Cerebellar cortex (tissue), 1 donor: ENCODE measurements at regions not wholly inside any gene's neighbourhood (a gene's known extent, or its start where the extent isn't known, plus 50 kb on each side); places are given as distances from the start of the nearest gene placed in this dataset.
"Not testable (repeated sequence)": the region's sequence is repeated elsewhere in the genome, so short reads cannot be mapped to it uniquely, and the experiment has no call there.

Experiments
- DNase-seq: peaks from one replicate; pipeline ENCODE4 v3.0.0-alpha.2; 2015; ENCODE audit warnings: low spot score

GRCh38 chr12:131576734-131577133 lies 134.2 kb upstream of the SFSWAP start:
- DNase-seq = not testable (repeated sequence)

- DNase-seq = no peak
Measured at GRCh38 chr12:131577766-131578165, 133.1 kb upstream of the SFSWAP start.

GRCh38 chr12:131578828-131579470 lies 131.9 kb upstream of the SFSWAP start:
- DNase-seq = no peak

- no peak for DNase-seq
Measured at GRCh38 chr12:131583090-131583712, 127.7 kb upstream of the SFSWAP start.

GRCh38 chr12:131586269-131586668 lies 124.6 kb upstream of the SFSWAP start:
- no peak for DNase-seq

DNA sequence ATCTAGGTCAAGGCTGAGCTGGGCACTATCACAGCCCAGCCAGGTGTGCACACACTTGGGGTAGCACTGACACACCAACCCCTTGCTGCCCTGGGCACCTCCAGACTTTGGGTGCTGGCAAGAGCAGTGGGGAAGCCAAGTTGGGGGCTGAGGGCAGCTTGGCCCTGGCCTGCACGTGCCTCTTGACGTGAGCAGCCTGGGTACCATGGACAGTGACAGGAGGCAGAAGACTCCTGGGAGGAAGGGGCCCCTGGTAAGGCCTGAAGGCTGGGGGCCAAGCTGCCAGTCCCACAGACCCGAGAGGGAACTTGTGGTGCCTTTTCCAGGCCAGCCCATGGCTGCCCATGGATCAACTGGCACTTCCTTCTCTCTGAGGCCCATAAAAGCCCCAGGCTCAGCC lies 124.1 kb upstream of the SFSWAP start:
- DNase-seq = no peak

GRCh38 chr12:131587565-131587964 lies 123.3 kb upstream of the SFSWAP start:
- no peak for DNase-seq

- no peak for DNase-seq
Measured at GRCh38 chr12:131589221-131589897, 121.5 kb upstream of the SFSWAP start.

GRCh38 chr12:131589966-131590365 lies 120.9 kb upstream of the SFSWAP start:
- no peak for DNase-seq

GRCh38 chr12:131591136-131591535 lies 119.8 kb upstream of the SFSWAP start:
- no peak for DNase-seq

DNA sequence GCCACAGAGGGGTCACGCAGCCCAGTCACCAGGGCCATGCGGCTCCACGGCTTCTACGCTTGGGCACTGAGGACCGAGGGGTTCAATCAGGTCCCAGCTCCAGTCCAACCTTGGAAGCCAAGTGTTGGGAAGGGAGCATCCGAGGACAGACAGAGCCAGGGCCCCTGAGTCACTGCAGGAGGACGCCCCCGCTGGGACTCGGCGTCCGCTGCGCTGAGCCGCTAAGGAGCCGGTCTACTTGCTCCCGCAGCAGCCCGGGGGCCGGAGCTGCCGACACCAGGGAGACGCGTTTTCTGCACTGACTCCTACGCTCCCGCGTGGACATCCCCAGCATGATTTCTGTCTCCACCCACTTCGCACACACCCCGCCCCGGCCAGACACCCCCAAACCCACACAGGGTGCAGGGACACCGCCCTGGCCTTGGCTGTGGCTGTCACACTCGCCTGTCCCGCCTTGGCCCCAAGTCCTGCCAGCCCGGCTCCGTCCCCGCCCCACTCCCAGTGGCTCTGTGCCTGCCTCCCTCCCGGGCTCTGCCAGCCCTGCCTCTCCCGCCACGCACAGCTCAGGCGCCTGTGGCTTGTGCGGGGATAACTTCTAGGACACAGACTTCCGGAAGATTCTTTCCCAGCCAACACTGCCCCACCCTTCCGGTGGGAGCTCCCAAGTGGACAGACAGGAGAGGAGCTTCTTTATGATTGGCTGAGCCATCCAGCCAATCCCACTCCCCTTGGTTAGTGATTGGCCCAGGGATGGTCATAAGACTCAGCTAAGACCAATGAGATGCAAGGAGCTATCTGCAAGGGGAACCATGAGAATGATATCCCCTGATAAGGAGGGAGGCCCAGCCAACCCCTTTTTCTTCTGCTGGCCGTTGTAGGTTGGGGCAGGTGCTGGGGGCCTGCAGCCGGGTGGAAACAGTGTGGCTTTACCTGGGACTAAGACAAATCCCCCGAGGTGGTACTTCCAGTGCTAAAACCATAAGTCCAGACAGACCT lies 118.9 kb upstream of the SFSWAP start:
- no peak for DNase-seq

DNA sequence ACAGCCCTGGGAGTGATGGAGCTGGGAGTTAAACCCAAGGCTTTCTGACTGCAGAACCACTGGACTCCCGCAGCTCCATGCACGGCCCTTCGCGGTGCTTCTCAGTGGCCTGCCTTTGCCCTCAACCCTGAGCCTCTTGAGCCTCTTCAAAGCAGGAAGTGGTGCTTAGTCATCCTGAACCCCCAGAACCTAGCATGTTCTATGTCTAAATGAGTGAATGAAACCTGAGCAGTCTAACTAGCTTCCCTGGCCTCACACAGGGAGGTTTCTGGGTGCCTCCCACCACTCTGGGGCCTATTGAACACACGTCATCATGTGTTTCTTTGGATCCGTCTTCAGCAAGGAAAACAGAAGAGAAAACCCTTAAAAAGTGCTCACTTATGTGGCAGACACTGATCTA lies 117.9 kb upstream of the SFSWAP start:
- DNase-seq = no peak

- DNase-seq = no peak
Measured at GRCh38 chr12:131593406-131593805, 117.5 kb upstream of the SFSWAP start.

DNA sequence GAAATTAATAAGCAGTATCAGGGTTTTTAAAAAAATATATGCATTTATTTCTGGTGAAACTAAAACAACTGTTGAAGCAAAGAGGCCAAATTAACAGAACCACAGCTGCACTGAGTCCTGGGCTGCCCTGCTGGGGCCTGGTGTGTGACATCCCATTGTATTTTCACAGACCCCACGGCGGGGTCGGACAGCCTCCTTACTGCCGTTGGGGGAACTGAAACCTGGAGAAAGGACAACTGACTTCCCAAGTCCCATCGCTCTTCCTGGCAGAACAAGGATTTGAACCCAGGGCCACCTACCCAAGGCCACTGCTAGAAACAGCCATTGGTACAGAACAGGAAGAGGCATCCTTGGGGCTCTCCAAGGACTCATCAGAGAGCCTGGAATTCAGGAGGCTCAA lies 114.8 kb upstream of the SFSWAP start:
- DNase-seq = no peak

- no peak for DNase-seq
Measured at GRCh38 chr12:131597333-131597732, 113.6 kb upstream of the SFSWAP start.

GRCh38 chr12:131598717-131599116 lies 112.2 kb upstream of the SFSWAP start:
- DNase-seq = no peak

GRCh38 chr12:131599190-131600159 lies 111.4 kb upstream of the SFSWAP start:
- DNase-seq = no peak

GRCh38 chr12:131600160-131600532 lies 110.7 kb upstream of the SFSWAP start:
- no peak for DNase-seq

DNA sequence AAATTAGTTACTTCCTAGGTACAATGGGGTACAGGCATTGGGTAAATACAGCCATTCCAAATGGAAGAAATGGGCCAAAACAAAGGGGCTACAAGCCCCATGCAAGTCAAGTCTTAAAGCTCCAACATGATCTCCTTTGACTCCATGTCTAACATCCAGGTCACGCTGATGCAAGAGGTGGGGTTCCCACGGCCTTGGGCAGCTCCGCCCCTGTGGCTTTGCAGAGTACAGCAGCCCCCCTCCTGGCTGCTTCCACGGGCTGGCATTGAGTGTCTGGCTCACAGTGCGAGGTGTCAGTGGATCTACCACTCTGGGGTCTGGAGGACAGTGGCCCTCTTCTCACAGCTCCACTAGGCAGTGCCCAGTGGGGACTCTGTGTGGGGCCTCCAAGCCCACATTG lies 109.4 kb upstream of the SFSWAP start:
- not testable (repeated sequence) for DNase-seq

GRCh38 chr12:131603106-131603938 lies 107.6 kb upstream of the SFSWAP start:
- DNase-seq = no peak
